ENCODE measurements at regions not wholly inside any gene's neighbourhood (a gene's known extent, or its start where the extent isn't known, plus 50 kb on each side); places are given as distances from the start of the nearest gene placed in this dataset.

DNA sequence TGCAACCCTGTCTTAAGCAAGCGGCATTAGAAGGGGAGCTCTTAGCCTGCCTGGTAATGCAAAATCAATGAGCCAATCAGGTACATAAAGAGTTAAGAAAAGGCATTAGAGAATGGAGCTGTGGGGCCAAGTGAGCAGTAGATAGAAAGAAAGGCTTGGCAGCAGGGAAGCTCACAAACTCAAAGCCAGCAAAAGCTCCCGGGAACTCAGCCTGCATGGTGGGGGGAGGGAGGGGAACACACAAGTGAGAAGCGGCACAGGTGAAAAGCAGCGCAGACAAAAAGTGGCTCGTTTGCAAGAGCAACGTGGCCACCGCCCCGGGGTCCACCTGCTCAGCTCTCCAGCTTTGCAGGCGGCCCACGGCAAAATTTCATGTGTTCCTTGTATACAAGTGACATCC, 818.5 kb downstream of the FAM133A start:
- DNase-seq (ENCODE audit: insufficient read length) = no peak
- no peak for TF ChIP-seq TAF1 (IDR thresholded peaks at IDR 0.05; ENCODE audit: borderline replicate concordance, low read depth, low read length)
- TF ChIP-seq POLR2AphosphoS5 (IDR thresholded peaks at IDR 0.05; ENCODE audit: low read depth, low read length) = no peak
- no peak for TF ChIP-seq POLR2A (IDR thresholded peaks at IDR 0.05; ENCODE audit: low read depth, low read length)
- FAIRE-seq = no peak

GRCh38 chrX:94493405-94493804, 819.4 kb downstream of the FAM133A start:
- DNase-seq (ENCODE audit: insufficient read length) (no peak), FAIRE-seq (no peak)
- TF ChIP-seq TAF1 (IDR thresholded peaks at IDR 0.05; ENCODE audit: borderline replicate concordance, low read depth, low read length) = no peak
- no peak for TF ChIP-seq POLR2AphosphoS5 (IDR thresholded peaks at IDR 0.05; ENCODE audit: low read depth, low read length)
- no peak for TF ChIP-seq POLR2A (IDR thresholded peaks at IDR 0.05; ENCODE audit: low read depth, low read length)

DNA sequence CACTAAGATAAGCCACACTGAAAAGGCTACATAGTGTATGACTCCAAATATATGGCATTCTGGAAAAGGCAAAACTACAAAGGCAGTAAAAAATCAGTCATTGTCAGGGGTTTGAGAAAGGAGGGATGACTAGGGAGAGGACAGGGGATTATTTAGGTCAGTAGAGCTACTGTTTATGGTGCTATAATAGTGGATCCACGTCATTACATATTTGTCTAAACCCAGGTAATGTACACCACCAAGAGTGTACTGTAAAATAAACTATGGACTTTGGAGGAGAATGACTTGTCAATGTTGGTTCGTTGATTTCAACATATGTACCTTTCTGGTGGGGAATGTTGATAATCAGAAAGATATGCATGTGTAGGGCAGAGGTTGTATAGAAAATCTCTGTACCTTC, 837.6 kb downstream of the FAM133A start:
- no peak for FAIRE-seq
- TF ChIP-seq POLR2A (IDR thresholded peaks at IDR 0.05; ENCODE audit: low read depth, low read length) (no peak), POLR2AphosphoS5 (IDR thresholded peaks at IDR 0.05; ENCODE audit: low read depth, low read length) (no peak), TAF1 (IDR thresholded peaks at IDR 0.05; ENCODE audit: borderline replicate concordance, low read depth, low read length) (no peak)
- DNase-seq (ENCODE audit: insufficient read length) = no peak

- FAIRE-seq (no peak), DNase-seq (ENCODE audit: insufficient read length) (no peak)
- TF ChIP-seq TAF1 (IDR thresholded peaks at IDR 0.05; ENCODE audit: borderline replicate concordance, low read depth, low read length) = no peak
- no peak for TF ChIP-seq POLR2AphosphoS5 (IDR thresholded peaks at IDR 0.05; ENCODE audit: low read depth, low read length)
- TF ChIP-seq POLR2A (IDR thresholded peaks at IDR 0.05; ENCODE audit: low read depth, low read length) = no peak
Measured at GRCh38 chrX:94515009-94515408, 841.0 kb downstream of the FAM133A start.

DNA sequence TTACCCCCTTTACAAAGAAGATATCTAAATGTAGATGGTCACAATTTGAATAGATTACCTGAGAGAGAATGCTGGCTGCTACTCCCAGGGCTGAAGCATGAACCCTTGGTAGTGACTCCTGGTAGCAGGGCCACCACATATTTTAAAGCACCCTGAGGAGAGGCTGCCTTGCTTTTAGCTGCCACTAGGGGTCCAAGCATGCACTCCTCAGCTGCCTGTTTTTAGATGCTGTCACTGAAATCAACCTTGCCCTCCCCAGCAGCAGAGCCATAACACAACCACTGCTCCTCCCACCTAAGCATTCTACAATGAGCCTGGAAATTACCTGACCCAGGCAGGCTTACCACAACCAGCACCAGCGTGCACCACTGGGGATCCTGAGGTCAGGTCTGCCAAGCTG, 850.9 kb downstream of the FAM133A start:
- TF ChIP-seq TAF1 (IDR thresholded peaks at IDR 0.05; ENCODE audit: borderline replicate concordance, low read depth, low read length) = no peak
- no peak for TF ChIP-seq POLR2A (IDR thresholded peaks at IDR 0.05; ENCODE audit: low read depth, low read length)
- TF ChIP-seq POLR2AphosphoS5 (IDR thresholded peaks at IDR 0.05; ENCODE audit: low read depth, low read length) = no peak
- FAIRE-seq (no peak), DNase-seq (ENCODE audit: insufficient read length) (no peak)

- TF ChIP-seq POLR2AphosphoS5 (IDR thresholded peaks at IDR 0.05; ENCODE audit: low read depth, low read length) = no peak
- TF ChIP-seq POLR2A (IDR thresholded peaks at IDR 0.05; ENCODE audit: low read depth, low read length) = no peak
- no peak for TF ChIP-seq TAF1 (IDR thresholded peaks at IDR 0.05; ENCODE audit: borderline replicate concordance, low read depth, low read length)
- no peak for FAIRE-seq
- no peak for DNase-seq (ENCODE audit: insufficient read length)
Measured at GRCh38 chrX:94545722-94546121, 871.7 kb downstream of the FAM133A start.

- TF ChIP-seq TAF1 (IDR thresholded peaks at IDR 0.05; ENCODE audit: borderline replicate concordance, low read depth, low read length) = no peak
- TF ChIP-seq POLR2A (IDR thresholded peaks at IDR 0.05; ENCODE audit: low read depth, low read length) = no peak
- no peak for TF ChIP-seq POLR2AphosphoS5 (IDR thresholded peaks at IDR 0.05; ENCODE audit: low read depth, low read length)
- DNase-seq (ENCODE audit: insufficient read length) = no peak
- no peak for FAIRE-seq
Measured at GRCh38 chrX:94551831-94552230, 877.8 kb downstream of the FAM133A start.

DNA sequence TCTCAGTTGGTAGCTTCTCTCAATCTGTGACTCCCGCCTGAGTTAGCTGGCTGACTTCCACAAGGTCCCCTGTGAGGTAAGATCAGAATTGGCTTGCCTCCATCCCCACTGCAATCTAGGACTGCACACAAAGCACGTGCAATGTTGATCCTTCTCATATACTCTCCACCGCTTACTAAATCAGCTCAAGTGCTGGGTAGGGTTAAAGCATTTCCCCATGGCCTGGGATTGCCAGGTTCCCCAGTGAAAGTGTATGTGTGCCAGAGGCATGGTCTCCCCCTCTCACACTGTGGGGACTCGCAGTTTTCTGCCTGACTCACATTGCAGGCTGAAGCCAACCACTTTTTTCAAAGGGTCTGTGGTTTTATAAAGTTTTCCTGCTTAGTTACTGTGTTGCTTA, 886.9 kb downstream of the FAM133A start:
- TF ChIP-seq TAF1 (IDR thresholded peaks at IDR 0.05; ENCODE audit: borderline replicate concordance, low read depth, low read length) = no peak
- no peak for TF ChIP-seq POLR2AphosphoS5 (IDR thresholded peaks at IDR 0.05; ENCODE audit: low read depth, low read length)
- TF ChIP-seq POLR2A (IDR thresholded peaks at IDR 0.05; ENCODE audit: low read depth, low read length) = no peak
- DNase-seq (ENCODE audit: insufficient read length) (no peak), FAIRE-seq (no peak)

GRCh38 chrX:94576367-94577004, 902.5 kb downstream of the FAM133A start:
- no peak for TF ChIP-seq POLR2A (IDR thresholded peaks at IDR 0.05; ENCODE audit: low read depth, low read length)
- TF ChIP-seq POLR2AphosphoS5 (IDR thresholded peaks at IDR 0.05; ENCODE audit: low read depth, low read length) = no peak
- TF ChIP-seq TAF1 (IDR thresholded peaks at IDR 0.05; ENCODE audit: borderline replicate concordance, low read depth, low read length) = no peak
- DNase-seq (ENCODE audit: insufficient read length) (no peak), FAIRE-seq (no peak)

DNA sequence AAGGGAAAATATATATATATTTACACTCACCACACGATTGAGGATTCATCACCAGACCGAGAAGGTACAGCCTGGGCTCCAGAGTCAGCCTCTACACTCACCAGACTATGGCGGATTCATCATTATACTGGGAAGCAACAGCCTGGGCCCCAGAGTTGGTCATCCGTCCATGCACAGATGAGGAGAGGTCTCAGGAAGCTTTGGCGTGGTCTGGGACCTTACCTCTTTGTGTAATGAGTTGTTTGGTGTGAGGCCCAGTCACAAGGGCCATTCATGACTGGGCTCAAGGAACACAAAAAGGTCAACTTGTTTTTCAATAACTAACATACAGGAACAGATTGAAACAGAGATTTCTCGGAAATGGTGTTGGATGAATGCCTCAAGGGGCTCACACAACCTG, 926.1 kb downstream of the FAM133A start:
- DNase-seq (ENCODE audit: insufficient read length) (no peak), FAIRE-seq (no peak)
- TF ChIP-seq POLR2AphosphoS5 (IDR thresholded peaks at IDR 0.05; ENCODE audit: low read depth, low read length) (no peak), TAF1 (IDR thresholded peaks at IDR 0.05; ENCODE audit: borderline replicate concordance, low read depth, low read length) (no peak), POLR2A (IDR thresholded peaks at IDR 0.05; ENCODE audit: low read depth, low read length) (no peak)

- FAIRE-seq (no peak), DNase-seq (ENCODE audit: insufficient read length) (no peak)
- no peak for TF ChIP-seq POLR2A (IDR thresholded peaks at IDR 0.05; ENCODE audit: low read depth, low read length)
- TF ChIP-seq TAF1 (IDR thresholded peaks at IDR 0.05; ENCODE audit: borderline replicate concordance, low read depth, low read length) = no peak
- TF ChIP-seq POLR2AphosphoS5 (IDR thresholded peaks at IDR 0.05; ENCODE audit: low read depth, low read length) = no peak
Measured at GRCh38 chrX:94612140-94612539, 938.1 kb downstream of the FAM133A start.

GRCh38 chrX:94633237-94633636, 959.2 kb downstream of the FAM133A start:
- no peak for DNase-seq (ENCODE audit: insufficient read length)
- no peak for TF ChIP-seq TAF1 (IDR thresholded peaks at IDR 0.05; ENCODE audit: borderline replicate concordance, low read depth, low read length)
- TF ChIP-seq POLR2AphosphoS5 (IDR thresholded peaks at IDR 0.05; ENCODE audit: low read depth, low read length) = no peak
- TF ChIP-seq POLR2A (IDR thresholded peaks at IDR 0.05; ENCODE audit: low read depth, low read length) = no peak
- no peak for FAIRE-seq

Measured in GM12892 (cell line).